ENCODE measurements at regions not wholly inside any gene's neighbourhood (a gene's known extent, or its start where the extent isn't known, plus 50 kb on each side); places are given as distances from the start of the nearest gene placed in this dataset.
A peak's percentile ranks its signal among the peaks of the same experiment; 100 is the strongest.

DNA sequence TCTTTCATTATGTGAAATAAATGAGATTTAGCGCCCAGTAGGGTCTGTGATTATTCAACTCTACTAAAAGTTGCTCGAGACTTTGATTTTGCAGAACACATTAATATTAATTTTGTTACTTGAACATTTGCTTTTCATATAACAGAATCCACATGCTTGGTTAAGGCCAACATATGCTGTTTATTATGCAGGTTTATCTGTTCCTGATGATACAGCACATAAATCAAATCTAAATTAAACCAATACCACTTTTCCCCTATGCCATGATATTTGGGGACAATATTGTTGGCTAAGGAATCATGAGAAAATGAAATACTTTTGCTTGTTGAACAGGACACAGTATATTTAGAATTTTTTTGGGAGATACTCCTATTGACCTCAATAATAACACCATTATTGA lies 291.1 kb downstream of the USP25 start:
- no peak for DNase-seq

- DNase-seq, result no peak
These were observed 292.3 kb downstream of the USP25 start for GRCh38 chr21:16022116-16022515.

DNA sequence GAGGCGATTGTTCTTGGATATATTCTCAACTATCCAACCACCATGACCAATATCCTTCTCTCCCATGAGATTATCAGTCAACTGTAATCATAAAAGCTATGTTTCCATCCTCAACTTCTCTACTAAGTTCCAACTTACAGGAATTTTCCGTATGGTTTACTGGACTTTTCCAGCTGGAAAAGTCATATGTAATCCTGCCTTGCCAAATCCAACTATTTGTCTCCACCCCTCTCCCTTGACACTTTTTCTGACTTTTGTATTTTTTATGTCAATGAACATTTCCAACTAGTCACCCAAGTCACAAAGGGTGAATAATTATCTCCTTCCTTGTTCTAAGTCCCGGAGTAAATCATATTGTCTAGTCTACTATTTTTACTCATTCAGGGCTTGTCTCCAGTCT lies 293.1 kb downstream of the USP25 start:
- no peak for DNase-seq

DNA sequence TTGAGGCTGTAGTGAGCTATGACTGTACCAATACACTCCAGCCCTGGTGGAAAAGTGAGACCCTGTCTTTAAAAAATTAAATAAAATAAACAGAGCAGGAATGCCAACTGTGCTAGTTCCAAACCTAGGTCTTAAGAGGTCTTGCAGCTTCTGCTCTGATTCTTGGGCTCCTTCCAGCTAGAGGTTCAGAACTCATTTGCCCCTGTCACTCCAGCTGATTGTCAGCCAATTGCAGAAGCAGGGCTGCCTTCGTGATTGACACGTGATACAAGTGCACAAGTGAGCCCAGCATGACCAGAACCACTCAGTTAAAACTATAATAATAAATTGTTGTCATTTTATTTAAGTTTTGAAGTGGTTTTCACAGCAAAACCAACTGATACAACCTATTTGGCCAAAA lies 298.4 kb downstream of the USP25 start:
- DNase-seq, result no peak

DNA sequence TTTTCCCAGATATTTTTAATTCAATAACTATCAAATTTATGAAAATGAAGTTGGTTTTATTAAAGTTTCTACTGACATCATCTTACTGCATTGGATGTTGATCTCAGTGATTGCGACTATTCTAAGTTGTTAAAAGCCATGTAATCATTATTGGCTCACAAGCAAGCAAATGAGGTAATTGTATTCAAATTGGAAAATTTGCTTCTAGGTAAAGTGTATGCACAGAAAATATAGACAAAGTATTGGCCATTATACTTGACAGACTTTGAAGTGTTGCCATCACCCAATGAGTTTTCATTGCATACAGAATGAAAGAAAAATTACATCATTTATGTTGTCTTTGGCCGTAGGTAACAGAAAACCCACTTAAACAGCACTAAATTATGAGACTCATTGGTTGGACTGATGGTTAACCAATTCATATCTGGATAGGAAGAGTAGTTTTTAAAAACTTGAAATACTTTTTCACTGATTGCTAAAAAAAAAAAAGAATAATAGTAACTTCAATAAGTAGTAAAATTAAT lies 299.2 kb downstream of the USP25 start:
- DNase-seq, result no peak

GRCh38 chr21:16033193-16033592 lies 303.4 kb downstream of the USP25 start:
- no peak for DNase-seq

- no peak for DNase-seq
These were observed 304.8 kb downstream of the USP25 start for GRCh38 chr21:16034446-16035190.

DNA sequence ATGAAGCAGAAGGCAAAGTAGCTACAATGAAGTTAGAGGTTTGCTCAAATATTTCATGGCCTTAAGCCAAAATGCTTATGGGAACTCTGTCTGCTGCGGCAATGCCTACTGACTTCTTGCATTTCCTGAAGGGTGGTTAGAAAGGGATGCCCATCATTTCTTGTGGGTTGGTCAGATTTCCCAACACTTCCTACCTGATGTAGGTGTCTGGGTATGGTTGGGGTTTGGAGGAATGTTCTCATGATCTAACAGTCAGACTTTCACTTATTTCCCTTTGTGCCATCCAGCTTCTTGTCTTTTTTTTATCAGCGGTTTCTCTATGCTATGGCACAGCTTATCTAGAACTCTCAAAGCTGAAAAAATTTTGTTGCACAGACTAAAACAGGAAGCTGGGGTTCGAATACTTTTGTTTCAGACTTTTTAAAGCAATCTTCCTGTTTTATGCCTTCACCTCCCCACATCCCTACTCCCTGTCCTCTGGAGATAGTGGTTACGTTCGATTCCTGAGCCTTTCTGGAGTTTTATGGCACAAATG lies 307.7 kb downstream of the USP25 start:
- peak; percentile 81 for DNase-seq

DNA sequence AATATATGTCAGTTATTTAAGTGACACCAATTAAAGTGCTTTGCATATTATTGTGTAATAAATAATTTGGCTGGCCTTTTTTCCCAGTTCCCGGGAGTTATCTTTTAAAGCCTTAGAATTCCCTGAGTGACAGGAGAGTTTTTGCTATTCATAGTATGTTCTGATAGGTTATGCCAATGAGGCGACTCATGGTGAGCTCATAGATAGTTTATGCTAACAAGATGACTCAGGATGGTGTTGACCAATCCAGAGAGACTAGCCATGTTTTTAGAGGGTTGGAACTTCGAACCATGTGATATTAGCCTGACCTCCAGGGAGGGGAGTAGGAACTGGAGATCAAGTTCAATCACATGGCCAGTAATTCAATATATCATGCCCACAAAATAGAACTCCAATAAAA lies 310.8 kb downstream of the USP25 start:
- no peak for DNase-seq

DNA sequence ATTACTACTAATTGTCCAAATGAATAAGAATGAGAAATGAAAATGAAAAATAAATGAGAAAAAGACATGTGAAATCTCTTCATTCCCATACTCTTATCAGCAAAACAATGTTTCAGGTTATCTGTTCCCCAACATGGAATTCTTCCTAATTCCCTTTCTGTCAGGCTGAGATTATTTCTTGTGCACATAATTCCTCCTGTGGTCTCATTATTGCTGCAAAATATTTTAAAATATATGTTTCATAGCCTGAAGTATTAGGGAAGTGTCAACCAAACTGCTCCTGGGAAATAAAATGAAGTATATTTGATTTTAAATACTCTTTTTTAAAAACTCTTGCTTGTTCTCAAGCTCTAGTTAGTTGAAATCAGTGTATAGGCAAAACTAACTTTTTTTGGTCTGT lies 314.9 kb downstream of the USP25 start:
- no peak for DNase-seq

DNA sequence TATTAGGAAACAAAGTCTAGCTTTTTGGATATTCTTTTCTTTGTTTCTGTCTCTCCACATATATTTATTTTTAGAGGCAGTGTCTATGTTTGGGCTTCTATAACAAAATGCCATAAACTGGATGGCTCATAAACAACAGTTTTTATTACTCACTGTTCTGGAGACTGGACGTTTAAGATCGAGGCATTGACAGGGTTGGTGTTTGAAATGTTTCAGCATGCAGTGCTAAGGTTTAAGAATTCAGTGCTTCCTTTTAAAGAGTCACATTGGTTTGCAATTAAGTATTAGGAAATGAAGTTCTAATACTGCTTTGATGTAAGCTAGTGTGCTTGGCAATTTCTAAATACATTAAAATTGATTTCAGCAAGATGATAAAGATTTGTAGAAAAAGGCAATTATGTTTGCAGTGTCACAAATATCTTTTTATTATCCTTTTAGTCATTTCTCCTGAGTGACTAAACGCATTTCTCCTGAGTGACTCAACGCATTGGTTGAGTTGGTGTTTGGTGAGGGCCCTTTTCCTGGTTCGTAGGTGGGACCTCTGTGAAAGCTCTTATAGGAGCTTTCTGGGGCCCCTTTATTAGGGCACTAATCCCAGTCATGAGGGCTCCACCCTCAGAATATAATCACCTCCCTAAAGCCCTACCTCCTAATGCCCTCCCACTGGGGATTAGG lies 317.0 kb downstream of the USP25 start:
- DNase-seq, result no peak

- no peak for DNase-seq
These were observed 318.1 kb downstream of the USP25 start for GRCh38 chr21:16047904-16048303.

DNA sequence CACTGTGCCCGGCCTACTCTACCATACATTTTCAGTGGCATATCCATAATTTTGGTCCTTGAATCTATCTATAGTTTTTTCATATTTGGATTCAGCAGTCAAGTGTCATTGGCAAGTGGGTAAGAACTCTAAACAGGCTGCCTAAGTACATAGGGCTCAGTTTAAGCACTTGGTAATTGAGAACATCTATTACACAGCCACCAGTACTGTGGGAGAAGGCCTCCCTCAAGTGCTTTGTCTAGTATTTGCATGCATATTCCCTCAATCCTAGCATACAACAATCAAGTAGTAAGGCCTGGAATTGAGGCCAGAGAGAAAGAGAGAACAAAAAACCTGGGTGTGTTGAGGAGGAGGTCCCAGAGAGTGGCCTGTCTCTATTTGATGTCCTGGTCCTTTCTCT lies 325.2 kb downstream of the USP25 start:
- DNase-seq, result no peak

DNA sequence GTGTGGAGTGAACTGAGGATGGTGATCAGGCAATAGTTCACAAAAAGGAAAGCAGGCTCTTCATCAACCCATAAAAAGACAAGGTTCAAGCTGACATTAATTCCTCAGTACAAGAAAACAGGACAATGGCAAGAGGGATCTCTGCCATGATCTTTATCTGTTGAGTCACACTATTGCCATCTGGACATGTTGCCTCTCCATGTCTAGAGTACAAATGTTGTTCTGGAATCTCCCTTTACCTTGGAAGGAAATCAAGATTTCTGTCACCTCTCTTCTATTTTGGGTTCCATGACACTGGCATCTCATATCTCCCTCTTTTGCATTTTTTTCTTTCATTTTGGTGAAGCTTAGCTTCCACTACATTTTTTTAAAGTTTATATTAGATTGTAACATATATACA lies 329.1 kb downstream of the USP25 start:
- DNase-seq, result no peak

- no peak for DNase-seq
These were observed 330.2 kb downstream of the USP25 start for GRCh38 chr21:16059981-16060380.

DNA sequence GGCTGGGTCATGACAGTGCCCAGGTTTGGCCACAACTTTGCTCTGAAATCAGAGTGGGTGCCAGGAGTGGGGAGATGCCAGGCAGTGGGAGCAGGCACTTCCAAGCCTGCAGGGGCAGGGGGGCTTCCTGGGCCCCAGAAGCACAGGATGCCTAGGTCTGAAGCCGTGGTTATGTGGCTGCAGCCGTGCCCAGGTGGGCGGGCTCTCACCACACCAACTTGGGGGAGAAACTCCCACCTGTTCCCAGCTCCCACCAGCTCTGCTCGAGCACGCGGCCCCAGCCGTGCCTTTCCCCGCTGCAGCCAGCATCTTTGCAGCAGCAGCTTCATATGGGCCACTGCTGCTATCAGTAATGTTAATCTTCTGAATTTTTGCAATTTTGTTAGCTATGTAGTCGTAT lies 331.4 kb downstream of the USP25 start:
- DNase-seq, result no peak

DNA sequence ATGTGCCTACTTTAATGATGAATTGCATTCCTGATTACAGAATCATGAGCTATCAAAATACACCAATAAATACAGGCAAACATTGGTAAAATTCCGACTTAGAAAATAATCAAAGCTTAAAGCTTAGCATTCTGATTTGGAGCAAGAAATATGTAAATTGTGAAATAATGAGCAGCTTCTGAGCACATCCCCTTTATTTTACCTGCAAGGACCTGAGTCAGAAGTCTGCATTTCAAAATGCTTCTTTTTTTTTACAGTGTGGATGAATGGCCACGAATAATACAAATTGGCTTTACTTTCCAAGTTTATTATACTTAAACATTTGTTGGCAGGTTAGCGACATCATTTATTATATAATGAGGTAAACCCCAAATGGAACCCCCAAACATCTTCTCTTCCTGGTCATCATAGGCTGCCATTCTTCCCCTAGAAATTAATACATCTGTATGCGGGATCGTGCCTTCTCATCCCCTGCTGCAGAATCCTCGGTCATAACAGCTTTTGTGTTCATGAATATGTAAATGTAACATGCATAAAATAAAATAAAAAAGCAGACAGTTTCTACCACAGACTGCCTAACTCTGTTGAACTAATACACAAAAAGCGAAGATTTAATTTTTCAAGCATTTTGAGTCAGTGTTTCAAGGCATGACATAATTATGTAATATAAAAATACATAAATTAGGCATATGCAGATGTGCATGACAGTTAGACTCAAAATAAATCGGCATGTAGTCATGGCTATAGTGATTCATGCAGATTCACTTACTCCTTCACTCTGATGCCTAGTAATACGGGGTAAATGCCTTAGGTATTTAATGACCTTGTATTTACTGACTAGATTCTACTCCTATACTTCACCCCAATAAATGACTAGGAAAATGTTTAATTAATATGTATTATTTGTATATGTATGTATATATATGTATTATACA lies 339.7 kb downstream of the USP25 start:
- no peak for DNase-seq

GRCh38 chr21:16070207-16070651 lies 340.4 kb downstream of the USP25 start:
- no peak for DNase-seq

- DNase-seq, result no peak
These were observed 341.3 kb downstream of the USP25 start for GRCh38 chr21:16071092-16071491.

DNA sequence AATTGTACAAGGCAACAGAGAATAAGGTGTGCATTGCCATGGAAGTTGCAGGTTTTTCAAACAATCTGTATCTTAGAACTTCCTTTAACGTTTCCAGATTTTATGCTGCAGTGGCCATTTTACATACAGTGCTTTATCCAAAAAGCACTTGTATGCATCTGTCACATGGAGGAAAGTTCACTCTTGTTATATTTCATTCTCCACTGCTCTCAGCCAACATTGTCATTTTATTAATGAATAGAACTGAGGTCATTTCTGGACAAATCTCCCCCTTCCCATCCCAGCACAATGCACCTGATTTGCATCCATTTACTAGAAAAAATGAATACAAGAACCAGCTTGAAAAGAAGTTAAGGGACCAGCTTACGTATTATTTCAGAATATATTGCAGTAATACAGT lies 342.0 kb downstream of the USP25 start:
- no peak for DNase-seq

- DNase-seq, result no peak
These were observed 342.4 kb downstream of the USP25 start for GRCh38 chr21:16072221-16072620.

DNA sequence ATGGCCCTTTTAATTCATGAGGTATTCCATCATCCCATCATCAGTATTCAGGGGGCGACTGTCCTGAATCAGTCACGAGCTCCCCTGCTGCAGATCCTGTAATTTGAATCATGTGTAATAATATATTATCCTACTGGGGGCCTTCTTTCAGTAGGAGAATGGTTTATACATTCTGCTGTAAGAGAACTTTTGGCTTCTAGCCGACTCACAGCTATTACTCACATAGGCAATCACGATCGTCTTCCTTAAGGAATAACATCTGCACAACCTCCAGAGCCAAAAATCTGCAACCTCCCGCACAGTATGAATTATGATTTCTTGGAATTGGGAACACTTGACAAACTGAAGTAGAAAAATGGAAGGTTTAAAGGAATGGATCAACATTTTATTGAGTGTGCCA lies 343.0 kb downstream of the USP25 start:
- no peak for DNase-seq

- DNase-seq, result no peak
These were observed 343.8 kb downstream of the USP25 start for GRCh38 chr21:16073586-16073985.
